Neutrophil (primary cell): ENCODE measurements at regions not wholly inside any gene's neighbourhood (a gene's known extent, or its start where the extent isn't known, plus 50 kb on each side); places are given as distances from the start of the nearest gene placed in this dataset.

Experiments used
- H3K27ac ChIP-seq: fragments of 200-600 bp; sonication (generic); 2 replicates; pipeline ENCODE4 v1.5.1; 2016; ENCODE audit warnings: mild to moderate bottlenecking, moderate library complexity
- H3K27me3 ChIP-seq: fragments of 200-600 bp; sonication (generic); 2 replicates; pipeline ENCODE4 v1.6.0; 2016; ENCODE audit warnings: mild to moderate bottlenecking
- H3K36me3 ChIP-seq: fragments of 200-600 bp; sonication (generic); 2 replicates; pipeline ENCODE4 v1.5.1; 2017
- H3K4me1 ChIP-seq, 2 experiments: fragments of 200-600 bp in 1 of 2; sonication (generic) in 1 of 2; 1 replicate in 1 of 2; 2 replicates in 1 of 2; pipeline versions ENCODE4 v1.5.1 to v1.6.1; 2013 to 2016; ENCODE audit warnings: low read depth in 1 of 2, low read length in 1 of 2, mild to moderate bottlenecking in 1 of 2, moderate library complexity in 1 of 2; ENCODE audit not compliant: control insufficient read depth in 1 of 2, insufficient read depth in 1 of 2
- H3K4me3 ChIP-seq, 2 experiments: fragments of 200-600 bp in 1 of 2; sonication (generic) in 1 of 2; 1 replicate in 1 of 2; 2 replicates in 1 of 2; pipeline ENCODE4 v1.5.1; 2013 to 2016; ENCODE audit warnings: low read depth in 1 of 2, low read length in 1 of 2, mild to moderate bottlenecking in 1 of 2, moderate library complexity in 1 of 2
- H3K9me3 ChIP-seq: fragments of 200-600 bp; sonication (generic); 2 replicates; pipeline ENCODE4 v1.5.1; 2016
- CTCF ChIP-seq: fragments of 200-600 bp; sonication (generic); IDR thresholded peaks from 2 replicates; pipeline ENCODE4 v1.5.1; 2016; ENCODE audit warnings: antibody characterized with exemption

DNA sequence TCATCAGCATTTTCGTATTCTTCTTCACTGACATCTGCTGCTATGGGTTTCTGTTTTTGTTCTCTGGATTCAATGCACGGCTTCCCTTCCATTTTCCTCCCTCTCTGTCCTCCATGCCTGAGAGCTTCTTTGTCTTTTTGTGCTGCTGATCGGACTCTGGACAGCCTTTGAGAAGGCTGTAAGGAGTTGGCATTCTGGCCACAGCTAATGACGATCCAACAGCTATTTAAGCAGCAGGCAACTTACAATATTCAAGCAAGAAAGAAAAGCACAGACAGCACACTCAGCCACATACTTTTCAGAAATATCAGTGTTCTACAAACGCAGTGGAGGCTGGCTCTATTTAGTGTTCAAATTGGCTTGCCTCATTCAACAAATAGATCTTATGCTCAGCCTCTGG is 60.9 kb upstream of the ZC3H12C start:
- H3K27me3 ChIP-seq: no peaks in the 10 kb centered on the region
- no peak overlapping the region for H3K4me3 ChIP-seq
- H3K27ac ChIP-seq: no peak overlapping the region
- no peaks in the 10 kb centered on the region for H3K36me3 ChIP-seq
- no peaks in the 10 kb centered on the region for H3K9me3 ChIP-seq
- H3K4me1 ChIP-seq: no peaks in the 10 kb centered on the region
- no peak for TF ChIP-seq CTCF

GRCh38 chr11:110032957-110033570 is 60.1 kb upstream of the ZC3H12C start:
- Histone ChIP-seq H3K4me3 (no peak overlapping the region), H3K4me1 (no peaks in the 10 kb centered on the region), H3K36me3 (no peaks in the 10 kb centered on the region), H3K27me3 (no peaks in the 10 kb centered on the region), H3K27ac (no peak overlapping the region), H3K9me3 (no peaks in the 10 kb centered on the region)
- no peak for TF ChIP-seq CTCF

- no peak overlapping the region for H3K4me3 ChIP-seq
- H3K27ac ChIP-seq: no peak overlapping the region
- H3K27me3 ChIP-seq: no peaks in the 10 kb centered on the region
- no peaks in the 10 kb centered on the region for H3K36me3 ChIP-seq
- TF ChIP-seq CTCF: no peak
- H3K4me1 ChIP-seq: no peaks in the 10 kb centered on the region
- H3K9me3 ChIP-seq: no peaks in the 10 kb centered on the region
Measured at GRCh38 chr11:110034806-110035205, 58.4 kb upstream of the ZC3H12C start.

GRCh38 chr11:110035357-110035756 is 57.8 kb upstream of the ZC3H12C start:
- no peaks in the 10 kb centered on the region for H3K4me1 ChIP-seq
- no peak overlapping the region for H3K27ac ChIP-seq
- H3K27me3 ChIP-seq: no peaks in the 10 kb centered on the region
- H3K9me3 ChIP-seq: no peaks in the 10 kb centered on the region
- TF ChIP-seq CTCF: no peak
- H3K36me3 ChIP-seq: no peaks in the 10 kb centered on the region
- H3K4me3 ChIP-seq: no peak overlapping the region

DNA sequence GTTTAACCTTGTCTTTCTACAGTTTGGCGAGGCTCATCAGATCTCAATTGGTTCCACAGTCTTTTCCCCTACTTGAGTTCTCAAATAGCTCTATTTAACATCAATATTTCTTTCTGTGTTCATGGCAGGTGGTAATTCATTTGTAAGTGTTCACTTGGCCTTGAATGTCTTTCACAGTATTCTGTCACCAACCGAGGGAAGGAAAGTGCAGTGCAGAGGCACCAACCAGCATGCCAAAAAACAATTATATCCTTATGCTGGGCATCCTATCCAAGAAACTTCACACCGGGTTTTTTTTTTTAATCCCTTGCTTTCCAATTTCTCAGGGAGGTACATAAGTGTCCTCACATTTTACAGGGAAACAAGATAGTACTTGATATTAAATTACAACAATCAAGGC is 55.0 kb upstream of the ZC3H12C start:
- Histone ChIP-seq H3K4me1 (no peaks in the 10 kb centered on the region), H3K36me3 (no peaks in the 10 kb centered on the region), H3K9me3 (no peaks in the 10 kb centered on the region), H3K4me3 (no peak overlapping the region), H3K27me3 (no peaks in the 10 kb centered on the region), H3K27ac (no peak overlapping the region)
- TF ChIP-seq CTCF: no peak
